ENCODE measurements at regions not wholly inside any gene's neighbourhood (a gene's known extent, or its start where the extent isn't known, plus 50 kb on each side); places are given as distances from the start of the nearest gene placed in this dataset.

DNA sequence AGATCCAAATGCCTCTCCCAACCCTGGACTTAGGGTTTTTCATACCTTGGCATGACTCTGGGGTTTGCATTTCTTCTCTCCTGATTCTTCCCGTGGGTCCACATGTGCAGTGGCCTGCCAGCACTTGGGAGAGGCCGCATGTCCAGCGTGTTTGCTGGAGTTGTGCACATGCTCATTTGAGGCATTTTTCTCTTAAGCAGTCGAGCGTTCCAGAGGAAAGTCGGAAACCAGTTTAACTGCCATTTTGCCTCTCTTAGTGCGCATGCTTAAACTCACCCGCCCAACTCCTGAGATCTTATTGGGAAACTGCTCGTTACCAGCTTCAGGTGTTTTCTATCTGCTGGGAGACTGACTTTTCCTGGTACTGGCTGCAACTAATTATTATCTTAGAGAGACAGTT is 888.4 kb upstream of the PHF14 start:
- H3K9me3 ChIP-seq (ENCODE audit: control insufficient read depth, insufficient read depth, low read depth, low read length) = no peaks in the 10 kb centered on the region
- no peak overlapping the region for H3K4me3 ChIP-seq (ENCODE audit: low read depth, low read length)
- H3K27ac ChIP-seq (ENCODE audit: extremely low read depth, low read depth, low read length) = no peak overlapping the region
- CTCF ChIA-PET = no interaction called here
- TF ChIP-seq, protein P1, sequence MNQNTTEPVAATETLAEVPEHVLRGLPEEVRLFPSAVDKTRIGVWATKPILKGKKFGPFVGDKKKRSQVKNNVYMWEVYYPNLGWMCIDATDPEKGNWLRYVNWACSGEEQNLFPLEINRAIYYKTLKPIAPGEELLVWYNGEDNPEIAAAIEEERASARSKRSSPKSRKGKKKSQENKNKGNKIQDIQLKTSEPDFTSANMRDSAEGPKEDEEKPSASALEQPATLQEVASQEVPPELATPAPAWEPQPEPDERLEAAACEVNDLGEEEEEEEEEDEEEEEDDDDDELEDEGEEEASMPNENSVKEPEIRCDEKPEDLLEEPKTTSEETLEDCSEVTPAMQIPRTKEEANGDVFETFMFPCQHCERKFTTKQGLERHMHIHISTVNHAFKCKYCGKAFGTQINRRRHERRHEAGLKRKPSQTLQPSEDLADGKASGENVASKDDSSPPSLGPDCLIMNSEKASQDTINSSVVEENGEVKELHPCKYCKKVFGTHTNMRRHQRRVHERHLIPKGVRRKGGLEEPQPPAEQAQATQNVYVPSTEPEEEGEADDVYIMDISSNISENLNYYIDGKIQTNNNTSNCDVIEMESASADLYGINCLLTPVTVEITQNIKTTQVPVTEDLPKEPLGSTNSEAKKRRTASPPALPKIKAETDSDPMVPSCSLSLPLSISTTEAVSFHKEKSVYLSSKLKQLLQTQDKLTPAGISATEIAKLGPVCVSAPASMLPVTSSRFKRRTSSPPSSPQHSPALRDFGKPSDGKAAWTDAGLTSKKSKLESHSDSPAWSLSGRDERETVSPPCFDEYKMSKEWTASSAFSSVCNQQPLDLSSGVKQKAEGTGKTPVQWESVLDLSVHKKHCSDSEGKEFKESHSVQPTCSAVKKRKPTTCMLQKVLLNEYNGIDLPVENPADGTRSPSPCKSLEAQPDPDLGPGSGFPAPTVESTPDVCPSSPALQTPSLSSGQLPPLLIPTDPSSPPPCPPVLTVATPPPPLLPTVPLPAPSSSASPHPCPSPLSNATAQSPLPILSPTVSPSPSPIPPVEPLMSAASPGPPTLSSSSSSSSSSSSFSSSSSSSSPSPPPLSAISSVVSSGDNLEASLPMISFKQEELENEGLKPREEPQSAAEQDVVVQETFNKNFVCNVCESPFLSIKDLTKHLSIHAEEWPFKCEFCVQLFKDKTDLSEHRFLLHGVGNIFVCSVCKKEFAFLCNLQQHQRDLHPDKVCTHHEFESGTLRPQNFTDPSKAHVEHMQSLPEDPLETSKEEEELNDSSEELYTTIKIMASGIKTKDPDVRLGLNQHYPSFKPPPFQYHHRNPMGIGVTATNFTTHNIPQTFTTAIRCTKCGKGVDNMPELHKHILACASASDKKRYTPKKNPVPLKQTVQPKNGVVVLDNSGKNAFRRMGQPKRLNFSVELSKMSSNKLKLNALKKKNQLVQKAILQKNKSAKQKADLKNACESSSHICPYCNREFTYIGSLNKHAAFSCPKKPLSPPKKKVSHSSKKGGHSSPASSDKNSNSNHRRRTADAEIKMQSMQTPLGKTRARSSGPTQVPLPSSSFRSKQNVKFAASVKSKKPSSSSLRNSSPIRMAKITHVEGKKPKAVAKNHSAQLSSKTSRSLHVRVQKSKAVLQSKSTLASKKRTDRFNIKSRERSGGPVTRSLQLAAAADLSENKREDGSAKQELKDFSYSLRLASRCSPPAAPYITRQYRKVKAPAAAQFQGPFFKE (tag by site-specific recombination; IDR thresholded peaks at IDR 0.05; ENCODE audit: borderline replicate concordance) = no peak
- TF ChIP-seq, protein P2, sequence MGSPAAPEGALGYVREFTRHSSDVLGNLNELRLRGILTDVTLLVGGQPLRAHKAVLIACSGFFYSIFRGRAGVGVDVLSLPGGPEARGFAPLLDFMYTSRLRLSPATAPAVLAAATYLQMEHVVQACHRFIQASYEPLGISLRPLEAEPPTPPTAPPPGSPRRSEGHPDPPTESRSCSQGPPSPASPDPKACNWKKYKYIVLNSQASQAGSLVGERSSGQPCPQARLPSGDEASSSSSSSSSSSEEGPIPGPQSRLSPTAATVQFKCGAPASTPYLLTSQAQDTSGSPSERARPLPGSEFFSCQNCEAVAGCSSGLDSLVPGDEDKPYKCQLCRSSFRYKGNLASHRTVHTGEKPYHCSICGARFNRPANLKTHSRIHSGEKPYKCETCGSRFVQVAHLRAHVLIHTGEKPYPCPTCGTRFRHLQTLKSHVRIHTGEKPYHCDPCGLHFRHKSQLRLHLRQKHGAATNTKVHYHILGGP (tag by site-specific recombination; IDR thresholded peaks at IDR 0.05) = no peak
- TF ChIP-seq ZNF121 (tag by site-specific recombination; IDR thresholded peaks at IDR 0.05) = no peak
- no peak for TF ChIP-seq ZNF610 (tag by site-specific recombination; IDR thresholded peaks at IDR 0.05; ENCODE audit: borderline replicate concordance)
- no peak for TF ChIP-seq ZBTB17 (tag by site-specific recombination; IDR thresholded peaks at IDR 0.05)
- TF ChIP-seq, protein P3, sequence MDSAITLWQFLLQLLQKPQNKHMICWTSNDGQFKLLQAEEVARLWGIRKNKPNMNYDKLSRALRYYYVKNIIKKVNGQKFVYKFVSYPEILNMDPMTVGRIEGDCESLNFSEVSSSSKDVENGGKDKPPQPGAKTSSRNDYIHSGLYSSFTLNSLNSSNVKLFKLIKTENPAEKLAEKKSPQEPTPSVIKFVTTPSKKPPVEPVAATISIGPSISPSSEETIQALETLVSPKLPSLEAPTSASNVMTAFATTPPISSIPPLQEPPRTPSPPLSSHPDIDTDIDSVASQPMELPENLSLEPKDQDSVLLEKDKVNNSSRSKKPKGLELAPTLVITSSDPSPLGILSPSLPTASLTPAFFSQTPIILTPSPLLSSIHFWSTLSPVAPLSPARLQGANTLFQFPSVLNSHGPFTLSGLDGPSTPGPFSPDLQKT (IDR thresholded peaks at IDR 0.05; ENCODE audit: borderline replicate concordance, low read depth, low read length) = no peak
- no peaks in the 10 kb centered on the region for H3K36me3 ChIP-seq (ENCODE audit: control insufficient read depth in 2 of 2, insufficient read depth in 1 of 2, low read length in 2 of 2)
- no peaks in the 10 kb centered on the region for H3K4me1 ChIP-seq (ENCODE audit: control insufficient read depth, insufficient read depth, low read length)
- POLR2A ChIA-PET = no interaction called here

DNA sequence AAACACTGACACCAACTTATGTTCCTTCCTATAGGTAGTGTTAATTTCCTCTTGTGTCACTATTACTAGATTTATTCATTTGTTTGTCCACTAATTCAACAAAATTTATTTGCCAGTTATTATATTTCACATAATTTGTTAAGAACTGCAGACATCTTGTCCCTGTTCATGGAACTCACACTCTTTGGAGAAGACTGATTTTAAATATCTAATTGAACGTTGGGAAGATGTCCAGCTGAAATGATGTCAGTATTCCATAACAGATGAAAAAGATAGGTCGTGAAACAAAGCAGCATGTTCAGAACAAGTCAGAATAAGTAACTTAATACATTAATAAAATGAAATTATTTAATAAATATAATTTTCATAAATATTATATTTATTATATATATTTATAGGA is 873.1 kb upstream of the PHF14 start:
- TF ChIP-seq ZNF600 (tag by site-specific recombination; IDR thresholded peaks at IDR 0.05) (no peak), MEIS1 (CRISPR knock-in tag; IDR thresholded peaks at IDR 0.05; ENCODE audit: borderline replicate concordance) (no peak), ZNF302 (tag by site-specific recombination; IDR thresholded peaks at IDR 0.05; ENCODE audit: low read depth) (no peak)
- Histone ChIP-seq H3K9me3 (ENCODE audit: control insufficient read depth, insufficient read depth, low read depth, low read length) (no peaks in the 10 kb centered on the region), H3K27ac (ENCODE audit: extremely low read depth, low read depth, low read length) (no peak overlapping the region), H3K36me3 (ENCODE audit: control insufficient read depth in 2 of 2, insufficient read depth in 1 of 2, low read length in 2 of 2) (no peaks in the 10 kb centered on the region), H3K4me1 (ENCODE audit: control insufficient read depth, insufficient read depth, low read length) (no peaks in the 10 kb centered on the region), H3K4me3 (ENCODE audit: low read depth, low read length) (no peak overlapping the region)
- ChIA-PET POLR2A (no interaction called here), CTCF (interaction anchor here (0.6 kb wide), 1 partner anchor 456 kb away, joined by 4 read pairs; no protein-coding TSS in a partner anchor)

DNA sequence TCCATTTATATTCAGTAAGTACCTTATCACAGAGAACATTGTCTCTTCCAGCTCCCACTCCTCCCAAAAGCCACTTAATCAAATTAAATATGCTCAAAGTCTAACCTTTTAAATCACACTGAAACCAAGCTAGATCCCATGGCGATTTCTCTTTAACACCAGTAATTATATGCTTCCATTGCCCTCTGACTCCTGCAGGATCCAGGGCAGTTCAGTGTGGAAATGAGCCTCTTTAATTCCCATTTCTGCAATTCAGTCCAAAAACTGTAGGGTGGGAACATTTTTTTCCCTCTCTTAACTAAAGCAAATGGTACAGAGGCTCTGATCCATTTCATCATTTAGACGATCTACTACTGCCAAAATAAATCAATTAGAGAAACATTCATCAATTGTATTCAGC is 872.3 kb upstream of the PHF14 start:
- Histone ChIP-seq H3K4me1 (ENCODE audit: control insufficient read depth, insufficient read depth, low read length) (no peaks in the 10 kb centered on the region), H3K36me3 (ENCODE audit: control insufficient read depth in 2 of 2, insufficient read depth in 1 of 2, low read length in 2 of 2) (no peaks in the 10 kb centered on the region), H3K4me3 (ENCODE audit: low read depth, low read length) (no peak overlapping the region), H3K27ac (ENCODE audit: extremely low read depth, low read depth, low read length) (no peak overlapping the region), H3K9me3 (ENCODE audit: control insufficient read depth, insufficient read depth, low read depth, low read length) (no peaks in the 10 kb centered on the region)
- TF ChIP-seq, protein P4, sequence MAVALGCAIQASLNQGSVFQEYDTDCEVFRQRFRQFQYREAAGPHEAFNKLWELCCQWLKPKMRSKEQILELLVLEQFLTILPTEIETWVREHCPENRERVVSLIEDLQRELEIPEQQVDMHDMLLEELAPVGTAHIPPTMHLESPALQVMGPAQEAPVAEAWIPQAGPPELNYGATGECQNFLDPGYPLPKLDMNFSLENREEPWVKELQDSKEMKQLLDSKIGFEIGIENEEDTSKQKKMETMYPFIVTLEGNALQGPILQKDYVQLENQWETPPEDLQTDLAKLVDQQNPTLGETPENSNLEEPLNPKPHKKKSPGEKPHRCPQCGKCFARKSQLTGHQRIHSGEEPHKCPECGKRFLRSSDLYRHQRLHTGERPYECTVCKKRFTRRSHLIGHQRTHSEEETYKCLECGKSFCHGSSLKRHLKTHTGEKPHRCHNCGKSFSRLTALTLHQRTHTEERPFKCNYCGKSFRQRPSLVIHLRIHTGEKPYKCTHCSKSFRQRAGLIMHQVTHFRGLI (tag by site-specific recombination; IDR thresholded peaks at IDR 0.05) = no peak
- TF ChIP-seq ZNF624 (tag by site-specific recombination; IDR thresholded peaks at IDR 0.05) = no peak
- TF ChIP-seq, protein P5, sequence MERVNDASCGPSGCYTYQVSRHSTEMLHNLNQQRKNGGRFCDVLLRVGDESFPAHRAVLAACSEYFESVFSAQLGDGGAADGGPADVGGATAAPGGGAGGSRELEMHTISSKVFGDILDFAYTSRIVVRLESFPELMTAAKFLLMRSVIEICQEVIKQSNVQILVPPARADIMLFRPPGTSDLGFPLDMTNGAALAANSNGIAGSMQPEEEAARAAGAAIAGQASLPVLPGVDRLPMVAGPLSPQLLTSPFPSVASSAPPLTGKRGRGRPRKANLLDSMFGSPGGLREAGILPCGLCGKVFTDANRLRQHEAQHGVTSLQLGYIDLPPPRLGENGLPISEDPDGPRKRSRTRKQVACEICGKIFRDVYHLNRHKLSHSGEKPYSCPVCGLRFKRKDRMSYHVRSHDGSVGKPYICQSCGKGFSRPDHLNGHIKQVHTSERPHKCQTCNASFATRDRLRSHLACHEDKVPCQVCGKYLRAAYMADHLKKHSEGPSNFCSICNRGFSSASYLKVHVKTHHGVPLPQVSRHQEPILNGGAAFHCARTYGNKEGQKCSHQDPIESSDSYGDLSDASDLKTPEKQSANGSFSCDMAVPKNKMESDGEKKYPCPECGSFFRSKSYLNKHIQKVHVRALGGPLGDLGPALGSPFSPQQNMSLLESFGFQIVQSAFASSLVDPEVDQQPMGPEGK (tag by site-specific recombination; IDR thresholded peaks at IDR 0.05) = no peak
- TF ChIP-seq, protein P6, sequence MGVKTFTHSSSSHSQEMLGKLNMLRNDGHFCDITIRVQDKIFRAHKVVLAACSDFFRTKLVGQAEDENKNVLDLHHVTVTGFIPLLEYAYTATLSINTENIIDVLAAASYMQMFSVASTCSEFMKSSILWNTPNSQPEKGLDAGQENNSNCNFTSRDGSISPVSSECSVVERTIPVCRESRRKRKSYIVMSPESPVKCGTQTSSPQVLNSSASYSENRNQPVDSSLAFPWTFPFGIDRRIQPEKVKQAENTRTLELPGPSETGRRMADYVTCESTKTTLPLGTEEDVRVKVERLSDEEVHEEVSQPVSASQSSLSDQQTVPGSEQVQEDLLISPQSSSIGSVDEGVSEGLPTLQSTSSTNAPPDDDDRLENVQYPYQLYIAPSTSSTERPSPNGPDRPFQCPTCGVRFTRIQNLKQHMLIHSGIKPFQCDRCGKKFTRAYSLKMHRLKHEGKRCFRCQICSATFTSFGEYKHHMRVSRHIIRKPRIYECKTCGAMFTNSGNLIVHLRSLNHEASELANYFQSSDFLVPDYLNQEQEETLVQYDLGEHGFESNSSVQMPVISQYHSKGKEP (tag by site-specific recombination; IDR thresholded peaks at IDR 0.05) = no peak
- CTCF ChIA-PET = interaction anchor here (0.7 kb wide), 1 partner anchor 200 kb away, joined by 3 read pairs; no protein-coding TSS in a partner anchor
- POLR2A ChIA-PET = no interaction called here

Measured in HEK293 (cell line).